Tibial nerve (tissue), 4 donors: ENCODE measurements at regions not wholly inside any gene's neighbourhood (a gene's known extent, or its start where the extent isn't known, plus 50 kb on each side); places are given as distances from the start of the nearest gene placed in this dataset.

ENCODE experiments used
- DNase-seq, 2 donors: peaks; one replicate each; pipeline ENCODE4 v3.0.0-alpha.2; 2019; ENCODE audit warnings: low spot score in 2 of 2
- H3K27ac ChIP-seq, 4 donors: fragments of 200-600 bp; sonication (generic) in 3 of 4; one replicate each; pipeline ENCODE4 v1.5.1; 2017 to 2019; ENCODE audit warnings: mild to moderate bottlenecking in 1 of 4
- H3K27me3 ChIP-seq, 2 donors: fragments of 200-600 bp; sonication (generic) in 1 of 2; one replicate each; pipeline versions ENCODE4 v1.5.1 to v1.6.0; 2017 to 2019
- H3K36me3 ChIP-seq, 3 donors: fragments of 200-600 bp; sonication (generic); one replicate each; pipeline ENCODE4 v1.5.1; 2018 to 2019
- H3K4me1 ChIP-seq, 4 donors: fragments of 200-600 bp; sonication (generic) in 3 of 4; one replicate each; pipeline ENCODE4 v1.5.1; 2017 to 2019
- H3K4me3 ChIP-seq, 4 donors: fragments of 200-600 bp; sonication (generic) in 3 of 4; one replicate each; pipeline ENCODE4 v1.5.1; 2017 to 2019; ENCODE audit warnings: mild to moderate bottlenecking in 1 of 4, moderate library complexity in 1 of 4
- H3K9me3 ChIP-seq, 4 donors: fragments of 200-600 bp; sonication (generic) in 3 of 4; one replicate each; pipeline ENCODE4 v1.5.1; 2017 to 2019
- CTCF ChIP-seq, 5 experiments: fragments of 200-600 bp in 3 of 5; fragments of 450-650 bp in 2 of 5; sonication (generic) in 3 of 5; IDR thresholded peaks; one replicate each; pipeline ENCODE4 v1.5.1; 2016 to 2019; ENCODE audit warnings: antibody characterized with exemption in 5 of 5, mild to moderate bottlenecking in 3 of 5, moderate library complexity in 2 of 5
- EP300 ChIP-seq, 2 donors: sonication (generic); formaldehyde crosslinking; IDR thresholded peaks; one replicate each; pipeline ENCODE4 v1.6.1; 2017; ENCODE audit warnings: antibody characterized with exemption in 2 of 2, mild to moderate bottlenecking in 1 of 2
- POLR2A ChIP-seq, 2 donors: fragments of 450-650 bp; IDR thresholded peaks; one replicate each; pipeline ENCODE4 v1.6.1; 2017; ENCODE audit warnings: antibody characterized with exemption in 2 of 2, mild to moderate bottlenecking in 2 of 2, moderate library complexity in 2 of 2
- WGBS, 2 donors: methylation state at CpG; one replicate each; pipeline ENCODE4 v1.1.5; 2018; 5-methylcytosine and 5-hydroxymethylcytosine counted together

DNA sequence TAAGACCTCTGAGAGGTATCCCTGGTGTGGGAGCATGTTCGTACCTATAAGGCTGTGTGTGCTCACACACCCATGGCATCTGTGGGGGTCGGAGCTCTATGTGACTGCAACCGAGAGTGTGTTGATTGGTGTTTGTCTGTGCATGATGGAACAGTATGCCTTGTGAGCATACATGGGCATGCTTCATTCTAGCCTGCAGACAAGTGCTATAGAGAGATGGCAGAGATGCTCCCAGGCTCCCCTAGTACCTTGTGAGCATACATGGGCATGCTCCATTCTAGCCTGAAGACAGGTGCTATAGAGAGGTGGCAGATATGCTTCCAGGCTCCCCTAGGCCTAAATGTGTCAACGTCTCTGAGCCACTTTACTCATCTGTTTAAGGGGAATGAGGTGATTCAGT is 447.5 kb downstream of the INSC start:
- Histone ChIP-seq H3K4me3 (no peak overlapping the region), H3K27me3 (no peaks in the 10 kb centered on the region), H3K4me1 (no peaks in the 10 kb centered on the region), H3K9me3 (no peaks in the 10 kb centered on the region), H3K36me3 (no peaks in the 10 kb centered on the region), H3K27ac (no peak overlapping the region)
- WGBS, 2 donors, result 81 to 97% methylated on average over 4 of the region's 4 CpGs
- no peak for DNase-seq
- TF ChIP-seq POLR2A (IDR thresholded peaks at IDR 0.05), result no peak
- no peak for TF ChIP-seq CTCF (IDR thresholded peaks at IDR 0.05)
- no peak for TF ChIP-seq EP300 (IDR thresholded peaks at IDR 0.05)

DNA sequence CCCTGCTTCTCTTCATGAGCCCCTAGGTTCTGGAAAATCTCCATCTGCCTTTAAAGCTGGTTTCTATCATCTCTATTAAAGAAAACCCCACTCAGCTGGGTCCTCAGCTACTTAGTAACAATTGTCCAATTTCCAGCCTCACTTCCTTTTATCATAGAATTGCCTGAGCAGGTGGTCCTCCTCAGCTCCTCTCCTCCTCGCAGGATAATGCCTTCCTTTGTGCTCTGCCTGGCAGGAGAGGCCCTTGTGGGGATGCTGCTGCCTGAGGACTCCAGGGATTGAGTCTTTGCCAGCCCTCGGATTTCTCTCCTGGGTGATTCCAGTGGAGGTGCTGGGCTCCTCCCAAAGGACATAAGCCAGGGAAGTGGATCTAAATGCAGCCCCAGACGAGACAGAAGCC is 448.3 kb downstream of the INSC start:
- H3K36me3 ChIP-seq, result no peaks in the 10 kb centered on the region
- H3K27me3 ChIP-seq, result no peaks in the 10 kb centered on the region
- no peaks in the 10 kb centered on the region for H3K9me3 ChIP-seq
- WGBS, 2 donors, result 57 to 66% methylated on average over 3 of the region's 3 CpGs
- TF ChIP-seq CTCF (IDR thresholded peaks at IDR 0.05), result no peak
- no peak for TF ChIP-seq EP300 (IDR thresholded peaks at IDR 0.05)
- TF ChIP-seq POLR2A (IDR thresholded peaks at IDR 0.05), result no peak
- DNase-seq, result no peak
- no peak overlapping the region for H3K4me3 ChIP-seq
- H3K27ac ChIP-seq, result no peak overlapping the region
- no peaks in the 10 kb centered on the region for H3K4me1 ChIP-seq

DNA sequence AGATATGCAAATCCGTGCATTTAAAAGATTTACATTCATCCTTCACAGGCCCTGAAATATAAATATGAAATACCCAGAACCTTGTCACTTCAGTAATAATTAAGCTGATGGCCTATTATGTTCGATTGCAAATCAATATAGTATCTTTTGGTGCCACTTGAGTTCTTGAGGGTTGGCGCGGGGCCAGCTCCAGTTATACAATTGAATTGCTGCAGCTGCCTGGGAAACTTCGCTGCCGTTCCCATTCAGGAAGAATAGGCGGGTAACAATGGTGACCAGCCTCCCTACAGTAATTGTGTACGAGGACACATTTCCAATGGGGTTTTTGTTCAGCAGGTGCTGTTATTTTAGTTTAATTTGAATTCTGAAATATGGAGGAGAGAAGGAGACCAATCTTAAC is 451.2 kb downstream of the INSC start:
- no peaks in the 10 kb centered on the region for H3K9me3 ChIP-seq
- H3K36me3 ChIP-seq, result no peaks in the 10 kb centered on the region
- H3K27me3 ChIP-seq, result no peaks in the 10 kb centered on the region
- no peak overlapping the region for H3K4me3 ChIP-seq
- H3K4me1 ChIP-seq, result peaks cover 0 to 10% (median 0%) of the 10 kb centered on the region in 4 donors
- no peak for DNase-seq
- no peak overlapping the region for H3K27ac ChIP-seq
- 86 to 89% methylated on average over 8 of the region's 8 CpGs for WGBS, 2 donors
- no peak for TF ChIP-seq EP300 (IDR thresholded peaks at IDR 0.05)
- TF ChIP-seq CTCF (IDR thresholded peaks at IDR 0.05), result no peak
- TF ChIP-seq POLR2A (IDR thresholded peaks at IDR 0.05), result no peak

- H3K27me3 ChIP-seq, result no peaks in the 10 kb centered on the region
- TF ChIP-seq POLR2A (IDR thresholded peaks at IDR 0.05) (no peak), EP300 (IDR thresholded peaks at IDR 0.05) (no peak), CTCF (IDR thresholded peaks at IDR 0.05) (no peak)
- H3K9me3 ChIP-seq, result no peaks in the 10 kb centered on the region
- no peak overlapping the region for H3K4me3 ChIP-seq
- H3K27ac ChIP-seq, result no peak overlapping the region
- no peaks in the 10 kb centered on the region for H3K36me3 ChIP-seq
- WGBS, 2 donors, result 93 to 94% methylated on average over 8 of the region's 8 CpGs
- DNase-seq, result no peak
- H3K4me1 ChIP-seq, result peaks cover 0 to 10% (median 0%) of the 10 kb centered on the region in 4 donors
These were observed 453.7 kb downstream of the INSC start for GRCh38 chr11:15568440-15568839.

- DNase-seq, result no peak
- Histone ChIP-seq H3K27ac (no peak overlapping the region), H3K4me3 (no peak overlapping the region), H3K9me3 (no peaks in the 10 kb centered on the region), H3K36me3 (no peaks in the 10 kb centered on the region), H3K4me1 (peaks cover 0 to 10% (median 0%) of the 10 kb centered on the region in 4 donors), H3K27me3 (no peaks in the 10 kb centered on the region)
- 9 to 12% methylated on average over 7 of the region's 7 CpGs for WGBS, 2 donors
- no peak for TF ChIP-seq CTCF (IDR thresholded peaks at IDR 0.05)
- no peak for TF ChIP-seq EP300 (IDR thresholded peaks at IDR 0.05)
- no peak for TF ChIP-seq POLR2A (IDR thresholded peaks at IDR 0.05)
These were observed 454.7 kb downstream of the INSC start for GRCh38 chr11:15569305-15570025.
